ENCODE measurements at regions not wholly inside any gene's neighbourhood (a gene's known extent, or its start where the extent isn't known, plus 50 kb on each side); places are given as distances from the start of the nearest gene placed in this dataset.

DNA sequence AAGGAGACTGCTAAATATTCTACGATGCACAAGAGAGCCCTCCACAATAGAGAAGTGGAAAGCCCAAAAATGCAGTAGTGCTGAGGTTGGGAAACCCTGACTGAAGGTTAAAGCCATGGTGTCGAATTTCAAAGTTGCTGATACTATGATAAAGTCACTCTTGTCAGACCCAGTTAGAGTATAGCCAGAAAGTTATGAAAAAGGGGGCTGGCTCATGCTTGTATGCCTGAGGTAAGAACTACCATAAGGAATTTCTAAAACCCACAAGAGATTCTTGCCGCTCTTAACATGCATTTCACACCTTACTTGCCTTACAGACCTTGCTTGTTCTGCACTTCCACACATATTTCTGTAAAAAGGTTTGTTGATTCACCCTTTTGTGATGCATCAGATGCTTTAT is 184.6 kb downstream of the SLC6A15 start:
- TF ChIP-seq, protein P1, sequence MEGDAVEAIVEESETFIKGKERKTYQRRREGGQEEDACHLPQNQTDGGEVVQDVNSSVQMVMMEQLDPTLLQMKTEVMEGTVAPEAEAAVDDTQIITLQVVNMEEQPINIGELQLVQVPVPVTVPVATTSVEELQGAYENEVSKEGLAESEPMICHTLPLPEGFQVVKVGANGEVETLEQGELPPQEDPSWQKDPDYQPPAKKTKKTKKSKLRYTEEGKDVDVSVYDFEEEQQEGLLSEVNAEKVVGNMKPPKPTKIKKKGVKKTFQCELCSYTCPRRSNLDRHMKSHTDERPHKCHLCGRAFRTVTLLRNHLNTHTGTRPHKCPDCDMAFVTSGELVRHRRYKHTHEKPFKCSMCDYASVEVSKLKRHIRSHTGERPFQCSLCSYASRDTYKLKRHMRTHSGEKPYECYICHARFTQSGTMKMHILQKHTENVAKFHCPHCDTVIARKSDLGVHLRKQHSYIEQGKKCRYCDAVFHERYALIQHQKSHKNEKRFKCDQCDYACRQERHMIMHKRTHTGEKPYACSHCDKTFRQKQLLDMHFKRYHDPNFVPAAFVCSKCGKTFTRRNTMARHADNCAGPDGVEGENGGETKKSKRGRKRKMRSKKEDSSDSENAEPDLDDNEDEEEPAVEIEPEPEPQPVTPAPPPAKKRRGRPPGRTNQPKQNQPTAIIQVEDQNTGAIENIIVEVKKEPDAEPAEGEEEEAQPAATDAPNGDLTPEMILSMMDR (conservative IDR thresholded peaks at IDR 0.05) = no peak
- no peak for TF ChIP-seq ZFX (IDR thresholded peaks at IDR 0.05)
- no peak overlapping the region for H3K27ac ChIP-seq

DNA sequence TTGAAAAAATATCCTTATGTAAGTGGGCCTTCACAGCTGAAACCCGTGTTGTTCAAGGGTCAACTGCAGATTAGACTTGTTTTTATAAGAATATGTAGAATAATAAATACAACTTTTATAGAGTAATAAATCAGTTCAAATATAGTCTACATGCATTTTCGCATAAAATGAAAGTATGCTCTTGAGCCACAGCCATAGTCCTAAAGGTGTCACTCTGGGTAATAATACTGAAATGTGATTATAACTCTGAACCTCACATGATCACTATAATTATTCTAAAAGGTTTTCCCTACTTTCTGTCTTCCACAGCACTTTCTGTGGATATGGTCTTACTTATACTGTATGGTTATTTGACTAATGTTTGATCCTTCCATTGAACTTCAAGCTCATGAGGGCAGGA is 185.8 kb downstream of the SLC6A15 start:
- H3K27ac ChIP-seq = no peak overlapping the region
- TF ChIP-seq, protein P1 (conservative IDR thresholded peaks at IDR 0.05) = no peak
- TF ChIP-seq ZFX (IDR thresholded peaks at IDR 0.05) = no peak

DNA sequence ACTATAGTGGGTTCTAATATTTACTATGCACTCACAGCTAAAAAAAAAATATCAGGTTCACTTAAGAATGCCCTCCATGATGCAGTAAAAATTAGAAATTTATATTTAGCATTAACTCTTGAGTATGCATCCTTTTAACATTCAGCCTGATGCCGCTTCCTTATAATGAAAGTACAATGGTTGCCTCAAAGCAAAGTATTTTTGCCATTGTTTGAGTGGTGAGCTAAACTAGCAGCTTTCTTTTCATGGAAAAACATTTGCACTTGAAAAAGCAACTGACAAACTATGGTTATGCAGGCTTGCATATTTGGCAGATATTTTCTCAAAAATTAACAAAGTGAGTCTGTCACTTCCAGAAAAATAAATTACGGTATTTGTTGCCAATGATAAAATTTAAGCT is 188.6 kb downstream of the SLC6A15 start:
- TF ChIP-seq, protein P1 (conservative IDR thresholded peaks at IDR 0.05) = no peak
- no peak for TF ChIP-seq ZFX (IDR thresholded peaks at IDR 0.05)
- H3K27ac ChIP-seq = no peak overlapping the region

DNA sequence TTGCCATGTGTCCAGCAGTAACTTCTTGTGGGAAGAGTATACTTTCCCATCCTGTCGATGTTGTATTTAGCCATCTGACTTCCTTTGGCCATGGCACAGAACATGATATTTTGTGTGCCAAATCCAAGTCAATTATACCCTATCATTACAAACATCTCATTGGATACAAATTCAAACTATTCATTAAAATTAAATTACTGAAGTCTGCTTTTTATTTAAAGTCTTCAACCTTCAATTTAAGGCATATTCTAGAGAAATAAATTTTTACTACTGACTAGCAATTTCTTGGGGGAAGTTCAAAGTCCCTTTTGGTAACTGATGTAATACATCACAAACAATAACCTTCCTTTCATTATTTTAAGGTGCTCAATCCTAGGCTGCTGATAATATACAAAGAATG is 192.6 kb downstream of the SLC6A15 start:
- H3K27ac ChIP-seq = no peak overlapping the region
- TF ChIP-seq, protein P1 (conservative IDR thresholded peaks at IDR 0.05) = no peak
- no peak for TF ChIP-seq ZFX (IDR thresholded peaks at IDR 0.05)

DNA sequence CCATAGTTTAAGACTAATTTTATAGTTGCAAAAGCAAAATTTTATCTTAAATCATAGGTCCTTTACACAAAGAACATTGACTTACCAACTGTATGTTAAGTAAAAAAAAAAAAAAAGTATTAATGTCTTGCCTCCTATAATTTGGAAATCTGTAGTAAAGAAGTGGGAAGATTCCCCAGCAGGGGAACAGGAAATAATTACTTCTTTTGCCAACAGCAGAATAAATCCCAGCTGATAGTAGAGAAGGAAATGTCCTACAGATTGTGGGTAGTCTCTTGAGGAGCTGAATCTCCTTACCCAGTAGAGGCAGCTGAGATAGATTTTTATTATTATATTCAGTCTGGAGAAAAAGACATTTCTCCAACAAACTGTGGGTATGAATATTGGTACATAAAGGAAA is 193.7 kb downstream of the SLC6A15 start:
- no peak overlapping the region for H3K27ac ChIP-seq
- TF ChIP-seq ZFX (IDR thresholded peaks at IDR 0.05) = no peak
- TF ChIP-seq, protein P1 (conservative IDR thresholded peaks at IDR 0.05) = no peak

DNA sequence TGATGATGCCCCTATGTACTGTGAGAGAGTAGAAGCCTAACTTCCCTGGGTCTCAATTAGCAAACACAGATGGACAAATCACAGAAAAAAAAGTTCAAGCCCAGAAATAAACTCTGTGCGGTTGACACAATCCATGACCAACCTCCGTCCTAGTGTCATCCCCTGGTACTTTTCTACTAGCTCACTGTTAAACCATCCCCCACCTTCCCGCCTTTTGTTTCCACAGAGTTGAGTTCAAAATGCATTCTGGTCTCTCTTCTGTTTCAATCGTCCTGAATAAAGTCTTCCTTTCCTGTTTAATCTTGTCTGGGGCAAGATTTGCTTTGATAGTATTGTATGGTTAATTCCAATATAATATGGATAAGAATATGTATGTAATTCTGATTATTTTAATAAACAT is 199.9 kb downstream of the SLC6A15 start:
- H3K27ac ChIP-seq = no peak overlapping the region
- TF ChIP-seq, protein P1 (conservative IDR thresholded peaks at IDR 0.05) = no peak
- TF ChIP-seq ZFX (IDR thresholded peaks at IDR 0.05) = no peak

DNA sequence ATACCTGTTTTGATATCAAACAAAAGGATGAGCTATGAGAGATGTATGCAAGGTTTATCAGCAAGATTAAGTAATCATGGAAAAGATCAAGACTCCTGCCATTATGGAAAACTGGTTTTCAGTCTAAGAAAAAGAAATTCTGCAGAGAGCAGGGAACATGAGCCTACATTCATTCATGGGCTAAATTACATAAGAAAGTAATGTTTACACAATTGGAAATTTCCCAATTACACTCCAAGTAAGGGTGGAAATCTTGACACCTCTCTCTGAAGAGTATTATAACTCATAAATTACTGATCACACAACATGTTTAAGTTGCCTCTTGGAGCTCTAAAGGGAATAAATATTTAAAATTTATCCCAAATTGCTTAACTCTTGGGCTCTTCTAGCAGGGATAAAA is 206.2 kb downstream of the SLC6A15 start:
- TF ChIP-seq ZFX (IDR thresholded peaks at IDR 0.05) = no peak
- TF ChIP-seq, protein P1 (conservative IDR thresholded peaks at IDR 0.05) = no peak

More for the DNA sequence above, 206.2 kb downstream of the SLC6A15 start:
- no peak overlapping the region for H3K27ac ChIP-seq
